ENCODE measurements at regions not wholly inside any gene's neighbourhood (a gene's known extent, or its start where the extent isn't known, plus 50 kb on each side); places are given as distances from the start of the nearest gene placed in this dataset.

DNA sequence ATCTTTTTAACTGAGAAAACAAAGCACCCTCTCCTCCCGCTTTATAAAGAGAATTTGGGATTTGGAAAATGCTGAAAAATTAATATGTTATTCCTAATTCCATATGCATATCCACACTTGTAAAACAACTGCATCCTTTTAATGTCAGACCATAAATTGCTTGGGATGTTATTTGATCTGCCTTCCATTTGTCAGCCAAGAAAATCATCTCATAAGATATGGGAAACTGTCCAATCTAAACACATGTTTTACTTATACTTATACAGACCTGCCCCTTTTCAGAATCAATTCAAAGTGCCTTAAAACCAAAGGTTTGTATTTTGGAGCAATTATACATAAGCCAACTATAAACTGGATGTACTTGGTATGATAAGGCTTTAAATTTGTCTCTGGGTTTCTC lies 595.5 kb upstream of the PFKP start:
- no peak for TF ChIP-seq EZH2 (IDR thresholded peaks at IDR 0.05; ENCODE audit: borderline replicate concordance, low read depth, low read length, severe bottlenecking)
- TF ChIP-seq, protein P1, sequence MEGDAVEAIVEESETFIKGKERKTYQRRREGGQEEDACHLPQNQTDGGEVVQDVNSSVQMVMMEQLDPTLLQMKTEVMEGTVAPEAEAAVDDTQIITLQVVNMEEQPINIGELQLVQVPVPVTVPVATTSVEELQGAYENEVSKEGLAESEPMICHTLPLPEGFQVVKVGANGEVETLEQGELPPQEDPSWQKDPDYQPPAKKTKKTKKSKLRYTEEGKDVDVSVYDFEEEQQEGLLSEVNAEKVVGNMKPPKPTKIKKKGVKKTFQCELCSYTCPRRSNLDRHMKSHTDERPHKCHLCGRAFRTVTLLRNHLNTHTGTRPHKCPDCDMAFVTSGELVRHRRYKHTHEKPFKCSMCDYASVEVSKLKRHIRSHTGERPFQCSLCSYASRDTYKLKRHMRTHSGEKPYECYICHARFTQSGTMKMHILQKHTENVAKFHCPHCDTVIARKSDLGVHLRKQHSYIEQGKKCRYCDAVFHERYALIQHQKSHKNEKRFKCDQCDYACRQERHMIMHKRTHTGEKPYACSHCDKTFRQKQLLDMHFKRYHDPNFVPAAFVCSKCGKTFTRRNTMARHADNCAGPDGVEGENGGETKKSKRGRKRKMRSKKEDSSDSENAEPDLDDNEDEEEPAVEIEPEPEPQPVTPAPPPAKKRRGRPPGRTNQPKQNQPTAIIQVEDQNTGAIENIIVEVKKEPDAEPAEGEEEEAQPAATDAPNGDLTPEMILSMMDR (IDR thresholded peaks at IDR 0.05; ENCODE audit: borderline replicate concordance, extremely low read depth, low read length, poor library complexity, severe bottlenecking) = no peak

All from DND-41 (cell line).